ENCODE measurements at regions not wholly inside any gene's neighbourhood (a gene's known extent, or its start where the extent isn't known, plus 50 kb on each side); places are given as distances from the start of the nearest gene placed in this dataset.
A peak's percentile ranks its signal among the peaks of the same experiment; 100 is the strongest.

- TF ChIP-seq CTCF (IDR thresholded peaks at IDR 0.05), result no peak
- H3K4me3 ChIP-seq, result peak overlapping the region; percentile 63
- peak; percentile 80 for DNase-seq (ENCODE audit: low spot score)
- peak overlapping the region; percentile 60 to 81 for H3K27ac ChIP-seq
Measured at GRCh38 chrX:45769761-45770582, 569.3 kb upstream of the DIPK2B start.

- no peak for TF ChIP-seq CTCF (IDR thresholded peaks at IDR 0.05)
- DNase-seq (ENCODE audit: low spot score), result no peak
- H3K27ac ChIP-seq, result peak overlapping the region; percentile 60 to 81
- peak overlapping the region; percentile 63 for H3K4me3 ChIP-seq
Measured at GRCh38 chrX:45768666-45769236, 568.1 kb upstream of the DIPK2B start.

- Histone ChIP-seq H3K4me3 (peak overlapping the region; percentile 63), H3K27ac (no peak overlapping the region)
- no peak for DNase-seq (ENCODE audit: low spot score)
- no peak for TF ChIP-seq CTCF (IDR thresholded peaks at IDR 0.05)
Measured at GRCh38 chrX:45766981-45767501, 566.4 kb upstream of the DIPK2B start.

- DNase-seq (ENCODE audit: low spot score), result no peak
- TF ChIP-seq CTCF (IDR thresholded peaks at IDR 0.05), result no peak
- Histone ChIP-seq H3K4me3 (no peak overlapping the region), H3K27ac (no peak overlapping the region)
Measured at GRCh38 chrX:45765767-45766166, 565.1 kb upstream of the DIPK2B start.

GRCh38 chrX:45765281-45765680, 564.6 kb upstream of the DIPK2B start:
- no peak for TF ChIP-seq CTCF (IDR thresholded peaks at IDR 0.05)
- no peak overlapping the region for H3K4me3 ChIP-seq
- no peak overlapping the region for H3K27ac ChIP-seq
- no peak for DNase-seq (ENCODE audit: low spot score)

GRCh38 chrX:45762699-45763647, 562.3 kb upstream of the DIPK2B start:
- Histone ChIP-seq H3K27ac (no peak overlapping the region), H3K4me3 (no peak overlapping the region)
- no peak for DNase-seq (ENCODE audit: low spot score)
- TF ChIP-seq CTCF (IDR thresholded peaks at IDR 0.05), result no peak

Data from coronary artery (tissue), 2 donors.